Keratinocyte (primary cell): ENCODE measurements at regions not wholly inside any gene's neighbourhood (a gene's known extent, or its start where the extent isn't known, plus 50 kb on each side); places are given as distances from the start of the nearest gene placed in this dataset.

Experiments used
- DNase-seq: peaks from one replicate; pipeline ENCODE4 v3.0.0-alpha.2; 2011; ENCODE audit warnings: low read depth, missing footprints, low spot score
- FAIRE-seq: peaks from 2 replicates; lab custom pipeline; 2011; peaks lifted over from hg19 to GRCh38; lab: Jason Lieb, UNC
- H2AFZ ChIP-seq: 2 replicates; pipeline ENCODE4 v1.6.0; 2012; ENCODE audit warnings: low read length, control low read depth, inconsistent platforms; ENCODE audit not compliant: control insufficient read depth
- H3K27ac ChIP-seq: 2 replicates; pipeline ENCODE4 v1.5.1; 2011; ENCODE audit warnings: low read length; ENCODE audit not compliant: control insufficient read depth, insufficient read depth
- H3K27me3 ChIP-seq: 3 replicates; pipeline ENCODE4 v1.6.0; 2011; ENCODE audit warnings: low read length; ENCODE audit not compliant: control insufficient read depth, insufficient read depth; ENCODE audit errors: extremely low read depth
- H3K36me3 ChIP-seq, 2 experiments: 2 replicates in 1 of 2; 3 replicates in 1 of 2; pipeline ENCODE4 v1.5.1; 2011; ENCODE audit warnings: low read length in 2 of 2, mild to moderate bottlenecking in 1 of 2; ENCODE audit not compliant: control insufficient read depth in 2 of 2, insufficient read depth in 2 of 2; ENCODE audit errors: extremely low read depth in 1 of 2
- H3K4me1 ChIP-seq: 3 replicates; pipeline ENCODE4 v1.5.1; 2011; ENCODE audit warnings: low read length; ENCODE audit not compliant: control insufficient read depth, insufficient read depth; ENCODE audit errors: extremely low read depth
- H3K4me2 ChIP-seq: 3 replicates; pipeline ENCODE4 v1.6.0; 2011; ENCODE audit warnings: low read depth, low read length; ENCODE audit not compliant: control insufficient read depth, insufficient read depth; ENCODE audit errors: extremely low read depth
- H3K4me3 ChIP-seq, 3 experiments: fragments of 200-600 bp in 1 of 3; sonication (generic) in 1 of 3; 2 replicates in 2 of 3; 3 replicates in 1 of 3; pipeline ENCODE4 v1.5.1; 2011 to 2016; ENCODE audit warnings: low read length in 3 of 3, mild to moderate bottlenecking in 3 of 3, control low read depth in 2 of 3, inconsistent platforms in 1 of 3, low read depth in 1 of 3, mixed read lengths in 1 of 3, mixed run types in 1 of 3, moderate library complexity in 1 of 3; ENCODE audit not compliant: control insufficient read depth in 2 of 3, insufficient read depth in 2 of 3; ENCODE audit errors: extremely low read depth in 1 of 3
- H3K79me2 ChIP-seq: 2 replicates; pipeline ENCODE4 v1.6.0; 2012; ENCODE audit warnings: low read length; ENCODE audit not compliant: control insufficient read depth, insufficient read depth
- H3K9ac ChIP-seq: 3 replicates; pipeline ENCODE4 v1.6.0; 2011; ENCODE audit warnings: low read length; ENCODE audit not compliant: control insufficient read depth, insufficient read depth; ENCODE audit errors: extremely low read depth
- H3K9me1 ChIP-seq: 3 replicates; pipeline ENCODE4 v1.6.0; 2011; ENCODE audit warnings: low read length; ENCODE audit not compliant: control insufficient read depth, insufficient read depth; ENCODE audit errors: extremely low read depth
- H3K9me3 ChIP-seq: 2 replicates; pipeline ENCODE4 v1.5.1; 2012; ENCODE audit warnings: low read depth, low read length; ENCODE audit not compliant: control insufficient read depth
- H4K20me1 ChIP-seq: 3 replicates; pipeline ENCODE4 v1.6.0; 2011; ENCODE audit warnings: low read length; ENCODE audit not compliant: control insufficient read depth, insufficient read depth; ENCODE audit errors: extremely low read depth
- EZH2 ChIP-seq: IDR thresholded peaks from one replicate; pipeline ENCODE4 v1.6.1; 2012; ENCODE audit warnings: inconsistent platforms, mild to moderate bottlenecking, low read length, moderate library complexity
- dilution Hi-C: fragments of 300-500 bp; cut with MboI; formaldehyde crosslinking; loops from one replicate; pipeline ENCODE4 v1.7.0; 2020; ENCODE audit warnings: low sequenced_read_pairs; ENCODE audit not compliant: extremely low pct_ligation_motif_present
- TF ChIP-seq, protein P1 (sequence below), 3 experiments: IDR thresholded peaks in 1 of 3; conservative IDR thresholded peaks in 1 of 3; optimal IDR thresholded peaks in 1 of 3; 2 replicates in 2 of 3; 3 replicates in 1 of 3; pipeline versions ENCODE3 to v1.5.1; 2011; ENCODE audit warnings: low read length in 3 of 3, mild to moderate bottlenecking in 3 of 3, moderate library complexity in 2 of 3, control low read depth in 1 of 3, inconsistent platforms in 1 of 3; ENCODE audit not compliant: insufficient read depth in 2 of 3; ENCODE audit errors: extremely low read depth in 1 of 3

DNA sequence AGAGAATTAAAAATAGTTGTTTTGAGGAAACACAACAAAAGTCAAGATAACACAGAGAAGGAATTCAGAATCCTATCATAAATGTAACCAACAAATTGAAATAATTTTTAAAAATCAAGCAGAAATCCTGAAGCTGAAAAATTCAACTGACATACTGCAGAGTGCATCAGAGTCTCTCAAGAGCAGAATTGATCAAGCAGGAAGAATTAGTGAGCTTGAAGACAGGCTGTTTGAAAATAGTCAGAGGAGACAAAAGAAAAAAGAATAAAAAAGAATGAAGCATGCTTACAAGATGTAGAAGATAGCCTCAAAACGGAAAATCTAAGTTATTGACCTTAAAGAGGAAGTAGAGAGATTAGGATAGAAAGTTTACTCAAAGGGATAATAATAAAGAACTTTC lies 65.8 kb upstream of the PPP2R5C start:
- Histone ChIP-seq H3K4me2 (no peak overlapping the region), H3K4me3 (no peak overlapping the region), H3K27me3 (peaks cover 4% of the 10 kb centered on the region), H3K9me1 (no peaks in the 10 kb centered on the region), H3K36me3 (no peaks in the 10 kb centered on the region), H3K79me2 (no peaks in the 10 kb centered on the region), H3K4me1 (no peaks in the 10 kb centered on the region), H3K9me3 (no peaks in the 10 kb centered on the region), H3K27ac (no peak overlapping the region), H2AFZ (no peak overlapping the region), H4K20me1 (no peaks in the 10 kb centered on the region), H3K9ac (no peak overlapping the region)
- dilution Hi-C loops = no loop called here
- no peak for DNase-seq
- TF ChIP-seq, protein P1, sequence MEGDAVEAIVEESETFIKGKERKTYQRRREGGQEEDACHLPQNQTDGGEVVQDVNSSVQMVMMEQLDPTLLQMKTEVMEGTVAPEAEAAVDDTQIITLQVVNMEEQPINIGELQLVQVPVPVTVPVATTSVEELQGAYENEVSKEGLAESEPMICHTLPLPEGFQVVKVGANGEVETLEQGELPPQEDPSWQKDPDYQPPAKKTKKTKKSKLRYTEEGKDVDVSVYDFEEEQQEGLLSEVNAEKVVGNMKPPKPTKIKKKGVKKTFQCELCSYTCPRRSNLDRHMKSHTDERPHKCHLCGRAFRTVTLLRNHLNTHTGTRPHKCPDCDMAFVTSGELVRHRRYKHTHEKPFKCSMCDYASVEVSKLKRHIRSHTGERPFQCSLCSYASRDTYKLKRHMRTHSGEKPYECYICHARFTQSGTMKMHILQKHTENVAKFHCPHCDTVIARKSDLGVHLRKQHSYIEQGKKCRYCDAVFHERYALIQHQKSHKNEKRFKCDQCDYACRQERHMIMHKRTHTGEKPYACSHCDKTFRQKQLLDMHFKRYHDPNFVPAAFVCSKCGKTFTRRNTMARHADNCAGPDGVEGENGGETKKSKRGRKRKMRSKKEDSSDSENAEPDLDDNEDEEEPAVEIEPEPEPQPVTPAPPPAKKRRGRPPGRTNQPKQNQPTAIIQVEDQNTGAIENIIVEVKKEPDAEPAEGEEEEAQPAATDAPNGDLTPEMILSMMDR (optimal IDR thresholded peaks at IDR 0.05 in 1 of 3, IDR thresholded peaks at IDR 0.05 in 1 of 3, conservative IDR thresholded peaks at IDR 0.05 in 1 of 3; ENCODE audit: extremely low read depth in 1 of 3, insufficient read depth in 2 of 3, low read length in 3 of 3) = no peak
- TF ChIP-seq EZH2 = no peak
- FAIRE-seq = no peak

DNA sequence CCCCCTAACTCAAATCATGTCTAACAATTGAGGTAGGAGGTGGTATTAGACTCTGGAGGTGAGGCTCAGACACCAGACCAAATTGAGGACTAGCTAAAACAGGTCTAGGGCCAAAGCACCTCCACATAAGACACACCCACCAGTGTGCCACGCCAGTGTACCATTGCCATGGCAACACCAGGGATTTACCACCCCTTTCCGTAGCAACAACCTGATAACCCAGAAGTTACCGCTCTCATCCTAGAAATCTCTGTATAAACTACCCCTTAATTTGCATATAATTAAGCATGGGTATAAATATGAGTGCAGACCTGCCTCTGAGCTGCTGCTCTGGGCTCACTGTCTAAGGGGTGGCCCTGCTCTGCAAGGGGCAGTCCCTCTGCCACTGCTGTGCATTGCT lies 57.4 kb upstream of the PPP2R5C start:
- no peak for TF ChIP-seq EZH2
- TF ChIP-seq, protein P1 (optimal IDR thresholded peaks at IDR 0.05 in 1 of 3, IDR thresholded peaks at IDR 0.05 in 1 of 3, conservative IDR thresholded peaks at IDR 0.05 in 1 of 3; ENCODE audit: extremely low read depth in 1 of 3, insufficient read depth in 2 of 3, low read length in 3 of 3) = no peak
- Histone ChIP-seq H3K79me2 (no peaks in the 10 kb centered on the region), H2AFZ (no peak overlapping the region), H3K4me3 (no peak overlapping the region), H4K20me1 (no peaks in the 10 kb centered on the region), H3K4me1 (peaks cover 11% of the 10 kb centered on the region), H3K4me2 (no peak overlapping the region), H3K27me3 (no peaks in the 10 kb centered on the region), H3K9ac (no peak overlapping the region), H3K27ac (no peak overlapping the region), H3K9me1 (no peaks in the 10 kb centered on the region), H3K9me3 (no peaks in the 10 kb centered on the region), H3K36me3 (no peaks in the 10 kb centered on the region)
- no peak for DNase-seq
- dilution Hi-C loops = no loop called here
- no peak for FAIRE-seq
